IMR-90 (cell line): ENCODE measurements at regions not wholly inside any gene's neighbourhood (a gene's known extent, or its start where the extent isn't known, plus 50 kb on each side); places are given as distances from the start of the nearest gene placed in this dataset.

Experiments
- ATAC-seq: fragments of 200-7000 bp; cut with Tn5 transposase; 2 replicates; pipeline ENCODE4 v1.9.1; 2020; ENCODE audit warnings: low read depth, mild to moderate bottlenecking, moderate library complexity
- BruUV-seq: library from RNA; stranded (reverse); fragments of 400-500 nt; replicated peaks from 2 replicates; lab custom pipeline; 2021; lab: Mats Ljungman, UMichigan
- CTCF ChIA-PET: fragments of 300-600 bp; formaldehyde crosslinking; extraction: SDS; loops from one replicate; lab custom pipeline; 2021; ENCODE audit warnings: antibody characterized with exemption; lab: Yijun Ruan, JAX
- POLR2A ChIA-PET: fragments of 300-600 bp; sonication (Branson Sonifier 250); formaldehyde crosslinking; loops from one replicate; lab custom pipeline; 2022; ENCODE audit warnings: antibody characterized with exemption; ENCODE audit not compliant: unreplicated experiment; lab: Charles Lee
- DNase-seq: peaks from one replicate; pipeline ENCODE4 v3.0.0; 2013
- H2AFZ ChIP-seq: replicated peaks from 2 replicates; pipeline ENCODE3; 2013; ENCODE audit warnings: low read length, mild to moderate bottlenecking; ENCODE audit not compliant: poor library complexity
- H2AK5ac ChIP-seq: 2 replicates; pipeline ENCODE4 v1.6.1; 2013; ENCODE audit warnings: low read depth, low read length, inconsistent platforms
- H2AK9ac ChIP-seq: replicated peaks from 2 replicates; pipeline ENCODE3; 2013; ENCODE audit warnings: mild to moderate bottlenecking, low read depth, low read length, moderate library complexity; ENCODE audit not compliant: poor library complexity
- H2BK120ac ChIP-seq: 2 replicates; pipeline ENCODE4 v1.6.1; 2013; ENCODE audit warnings: low read depth, low read length, inconsistent platforms
- H2BK15ac ChIP-seq: 3 replicates; pipeline ENCODE4 v1.6.1; 2013; ENCODE audit warnings: low read depth, low read length, inconsistent platforms
- H2BK20ac ChIP-seq: 2 replicates; pipeline ENCODE4 v1.6.1; 2013; ENCODE audit warnings: low read depth, mild to moderate bottlenecking, inconsistent platforms, low read length, moderate library complexity
- H2BK5ac ChIP-seq: 2 replicates; pipeline ENCODE4 v1.6.1; 2013; ENCODE audit warnings: mild to moderate bottlenecking, low read depth, low read length, inconsistent platforms; ENCODE audit not compliant: poor library complexity, severe bottlenecking
- H3K14ac ChIP-seq: replicated peaks from 2 replicates; pipeline ENCODE4 v1.6.1; 2013; ENCODE audit warnings: low read depth, low read length, inconsistent platforms
- H3K18ac ChIP-seq: 2 replicates; pipeline ENCODE4 v1.6.1; 2013; ENCODE audit warnings: low read depth, low read length, control low read depth
- H3K23ac ChIP-seq: 2 replicates; pipeline ENCODE4 v1.6.1; 2013; ENCODE audit warnings: low read depth, low read length, inconsistent platforms
- H3K27ac ChIP-seq: 2 replicates; pipeline ENCODE4 v1.5.1; 2013; ENCODE audit warnings: mild to moderate bottlenecking, control low read depth, low read length; ENCODE audit not compliant: insufficient read depth
- H3K27me3 ChIP-seq: 2 replicates; pipeline ENCODE4 v1.6.1; 2013; ENCODE audit warnings: low read length; ENCODE audit not compliant: control insufficient read depth, insufficient read depth
- H3K36me3 ChIP-seq: 2 replicates; pipeline ENCODE4 v1.6.1; 2013; ENCODE audit warnings: low read length, mixed read lengths; ENCODE audit not compliant: control insufficient read depth, insufficient read depth
- H3K4ac ChIP-seq: 2 replicates; pipeline ENCODE4 v1.6.1; 2013; ENCODE audit warnings: low read depth, low read length, inconsistent platforms
- H3K4me1 ChIP-seq: 2 replicates; pipeline ENCODE4 v1.6.1; 2013; ENCODE audit warnings: low read length, mixed read lengths; ENCODE audit not compliant: control insufficient read depth, insufficient read depth
- H3K4me2 ChIP-seq: 2 replicates; pipeline ENCODE4 v1.6.1; 2013; ENCODE audit warnings: low read depth, mild to moderate bottlenecking, control low read depth, low read length, moderate library complexity
- H3K4me3 ChIP-seq: 2 replicates; pipeline ENCODE4 v1.5.1; 2013; ENCODE audit warnings: low read depth, mild to moderate bottlenecking, control low read depth, low read length, moderate library complexity; ENCODE audit not compliant: insufficient read depth
- H3K56ac ChIP-seq: 2 replicates; pipeline ENCODE4 v1.6.1; 2013; ENCODE audit warnings: low read length, inconsistent platforms; ENCODE audit not compliant: insufficient read depth; ENCODE audit errors: extremely low read depth
- H3K79me1 ChIP-seq, 2 experiments: 2 replicates each; pipeline ENCODE4 v1.6.1; 2013; ENCODE audit warnings: low read length in 2 of 2, inconsistent platforms in 1 of 2, low read depth in 1 of 2
- H3K9ac ChIP-seq: 2 replicates; pipeline ENCODE4 v1.6.1; 2013; ENCODE audit warnings: low read depth, low read length, control low read depth
- H3K9me1 ChIP-seq: 2 replicates; pipeline ENCODE4 v1.6.1; 2013; ENCODE audit warnings: low read length, inconsistent platforms; ENCODE audit not compliant: insufficient read depth
- H3K9me3 ChIP-seq: 2 replicates; pipeline ENCODE4 v1.6.1; 2013; ENCODE audit warnings: low read length; ENCODE audit not compliant: control insufficient read depth, insufficient read depth
- H4K20me1 ChIP-seq: 2 replicates; pipeline ENCODE4 v1.6.1; 2013; ENCODE audit warnings: low read length, inconsistent platforms; ENCODE audit not compliant: insufficient read depth
- H4K5ac ChIP-seq: 2 replicates; pipeline ENCODE4 v1.6.1; 2013; ENCODE audit warnings: mild to moderate bottlenecking, low read depth, low read length, control low read depth
- H4K8ac ChIP-seq, 2 experiments: 2 replicates each; pipeline ENCODE4 v1.6.1; 2013; ENCODE audit warnings: low read depth in 2 of 2, low read length in 2 of 2, control low read depth in 1 of 2, inconsistent platforms in 1 of 2
- H4K91ac ChIP-seq: 2 replicates; pipeline ENCODE4 v1.6.1; 2013; ENCODE audit warnings: low read depth, low read length, inconsistent platforms; ENCODE audit not compliant: insufficient read depth
- CHD1 ChIP-seq: IDR thresholded peaks from 2 replicates; pipeline ENCODE4 v1.6.1; 2012; ENCODE audit warnings: low read depth, low read length, improper control_type of control experiment
- FOS ChIP-seq: fragments of 150-350 bp; IDR thresholded peaks from 2 replicates; pipeline ENCODE4 v1.6.1; 2016; ENCODE audit warnings: low read depth, low read length
- MAZ ChIP-seq: IDR thresholded peaks from 2 replicates; pipeline ENCODE4 v1.6.1; 2012; ENCODE audit warnings: low read depth, mild to moderate bottlenecking, low read length, improper control_type of control experiment, moderate library complexity, borderline replicate concordance
- POLR2A ChIP-seq: IDR thresholded peaks from 2 replicates; pipeline ENCODE4 v1.6.1; 2012; ENCODE audit warnings: mild to moderate bottlenecking, low read depth, low read length
- whole genome bisulfite sequencing, 2 experiments: methylation state at CpG; one replicate each; pipeline versions ENCODE4 v1.1.5 to v1.1.7; 2013; ENCODE audit warnings: missing lambda C conversion rate in 2 of 2; ENCODE audit not compliant: insufficient read length in 1 of 2; ENCODE audit errors: extremely low coverage in 2 of 2; 5-methylcytosine and 5-hydroxymethylcytosine counted together
- dilution Hi-C: fragments of 300-500 bp; cut with HindIII; formaldehyde crosslinking; loops from one replicate; pipeline ENCODE4 v1.14.3; 2018; ENCODE audit warnings: low sequenced_read_pairs; ENCODE audit not compliant: unreplicated experiment
- in situ Hi-C: fragments of 300-500 bp; cut with MboI; formaldehyde crosslinking; loops from 3 replicates; pipeline ENCODE4 v1.14.3; 2019; ENCODE audit warnings: low sequenced_read_pairs, inconsistent platforms, mixed read lengths
- intact Hi-C: fragments of 100-400 bp; cut with micrococcal nuclease; formaldehyde crosslinking; loops from 2 replicates; pipeline ENCODE4 v1.10.0; 2022

GRCh38 chr12:91490667-91491311 lies 308.2 kb upstream of the DCN start:
- dilution Hi-C loops, result no loop called here
- no peaks in the 10 kb centered on the region for H3K27me3 ChIP-seq
- no peaks in the 10 kb centered on the region for H3K36me3 ChIP-seq
- no peak for DNase-seq
- H3K23ac ChIP-seq, result no peak overlapping the region
- intact Hi-C loops, result no loop called here
- no CpG with 5 or more reads among the region's 4 CpGs for WGBS, 2 experiments
- no peak overlapping the region for H2BK15ac ChIP-seq
- H3K27ac ChIP-seq, result no peak overlapping the region
- H3K56ac ChIP-seq, result no peak overlapping the region
- H2BK20ac ChIP-seq, result no peak overlapping the region
- POLR2A ChIA-PET, result no interaction called here
- no peak overlapping the region for H2AK5ac ChIP-seq
- H4K91ac ChIP-seq, result no peak overlapping the region
- no peak for ATAC-seq
- in situ Hi-C loops, result no loop called here
- CTCF ChIA-PET, result interaction anchor here (1.1 kb wide), 1 partner anchor 16 kb away, joined by 3 read pairs; no protein-coding TSS in a partner anchor
- no peak overlapping the region for H2BK5ac ChIP-seq
- no peak overlapping the region for H2BK120ac ChIP-seq
- H4K8ac ChIP-seq, result no peak overlapping the region
- no peak overlapping the region for H2AFZ ChIP-seq
- H3K18ac ChIP-seq, result no peak overlapping the region
- H4K5ac ChIP-seq, result no peak overlapping the region
- H3K4me2 ChIP-seq, result no peak overlapping the region
- no peaks in the 10 kb centered on the region for H3K9me3 ChIP-seq
- H3K4me1 ChIP-seq, result no peaks in the 10 kb centered on the region
- no peaks in the 10 kb centered on the region for H3K79me1 ChIP-seq
- H3K4ac ChIP-seq, result no peak overlapping the region
- H3K9ac ChIP-seq, result no peak overlapping the region
- no peak overlapping the region for H3K4me3 ChIP-seq
- H4K20me1 ChIP-seq, result no peaks in the 10 kb centered on the region
- H2AK9ac ChIP-seq, result no peak overlapping the region
- no peaks in the 10 kb centered on the region for H3K9me1 ChIP-seq
- no TSS peak for BruUV-seq
- TF ChIP-seq MAZ (no peak), POLR2A (no peak), CHD1 (no peak), FOS (no peak)
- H3K14ac ChIP-seq, result no peak overlapping the region
